AG09319 (cell line): ENCODE measurements at regions not wholly inside any gene's neighbourhood (a gene's known extent, or its start where the extent isn't known, plus 50 kb on each side); places are given as distances from the start of the nearest gene placed in this dataset.

Experiments used
- DNase-seq: peaks from one replicate; pipeline ENCODE4 v3.0.0-alpha.2; 2010; ENCODE audit warnings: low read depth; ENCODE audit errors: extremely low read depth
- CTCF ChIP-seq: IDR thresholded peaks from 2 replicates; pipeline ENCODE4 v1.5.1; 2011; ENCODE audit warnings: low read depth, mild to moderate bottlenecking, inconsistent platforms, low read length, moderate library complexity

DNA sequence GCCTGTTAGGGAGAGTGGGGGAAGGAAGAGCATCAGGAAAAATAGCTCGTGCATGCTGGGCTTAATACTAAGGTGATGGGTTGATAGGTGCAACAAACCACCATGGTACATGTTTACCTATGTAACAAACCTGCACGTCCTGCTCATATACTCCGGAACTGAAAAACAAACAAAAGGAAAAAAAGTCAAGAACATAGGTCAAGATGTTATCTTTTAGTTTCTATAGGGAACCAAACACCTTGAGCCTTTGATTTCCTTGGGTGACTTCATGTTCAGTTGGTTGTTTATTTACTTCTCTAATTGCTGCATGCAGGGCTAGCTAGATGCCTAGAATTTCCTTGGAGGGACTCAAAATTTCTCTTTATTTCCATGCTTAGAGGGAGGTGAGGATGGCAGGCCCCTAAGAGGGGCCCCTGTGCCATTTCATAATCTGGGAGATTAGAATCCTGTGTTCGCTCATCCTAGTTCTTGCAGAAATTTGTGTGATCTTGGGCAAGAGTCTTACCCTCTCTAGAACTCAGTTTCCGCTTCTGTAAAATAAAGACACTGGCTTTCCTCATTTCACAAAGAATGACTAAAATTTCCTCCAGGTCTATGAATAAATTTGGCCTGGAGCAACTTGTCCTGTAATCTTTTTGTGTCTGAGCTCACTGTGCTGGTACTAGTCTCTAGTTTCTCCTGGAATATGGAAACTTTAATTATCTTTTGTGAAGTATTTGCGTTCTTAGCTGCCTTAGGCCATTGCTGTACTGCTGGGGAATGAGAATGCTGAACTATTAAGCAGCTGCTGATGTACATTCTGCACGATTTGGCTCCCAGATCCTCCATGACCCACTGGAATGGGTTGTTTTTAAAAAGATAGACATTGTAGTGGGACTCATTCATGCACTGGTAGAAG is 457.5 kb downstream of the EDEM1 start:
- DNase-seq, result no peak
- TF ChIP-seq CTCF, result no peak

- no peak for DNase-seq
- no peak for TF ChIP-seq CTCF
Measured at GRCh38 chr3:5645692-5646410, 458.3 kb downstream of the EDEM1 start.

DNA sequence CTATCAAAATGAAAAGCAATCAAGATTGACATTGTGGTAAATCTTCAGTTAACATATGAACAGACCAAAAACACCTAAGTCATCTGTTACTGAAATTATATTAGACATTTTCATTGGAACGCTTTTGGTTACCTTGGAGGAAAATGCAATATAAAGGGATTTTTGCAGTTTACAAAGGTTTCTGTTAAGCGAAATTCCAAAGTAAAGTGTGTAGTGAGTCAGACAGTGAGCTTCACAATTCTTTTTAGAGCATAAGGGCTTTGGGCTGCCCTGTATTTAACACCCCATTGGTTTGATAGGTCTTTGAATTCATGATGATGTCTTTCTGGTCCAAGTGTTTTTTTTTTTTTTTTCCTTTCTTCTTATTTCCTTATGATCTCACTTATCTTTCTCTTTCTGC is 462.8 kb downstream of the EDEM1 start:
- no peak for TF ChIP-seq CTCF
- DNase-seq, result no peak

DNA sequence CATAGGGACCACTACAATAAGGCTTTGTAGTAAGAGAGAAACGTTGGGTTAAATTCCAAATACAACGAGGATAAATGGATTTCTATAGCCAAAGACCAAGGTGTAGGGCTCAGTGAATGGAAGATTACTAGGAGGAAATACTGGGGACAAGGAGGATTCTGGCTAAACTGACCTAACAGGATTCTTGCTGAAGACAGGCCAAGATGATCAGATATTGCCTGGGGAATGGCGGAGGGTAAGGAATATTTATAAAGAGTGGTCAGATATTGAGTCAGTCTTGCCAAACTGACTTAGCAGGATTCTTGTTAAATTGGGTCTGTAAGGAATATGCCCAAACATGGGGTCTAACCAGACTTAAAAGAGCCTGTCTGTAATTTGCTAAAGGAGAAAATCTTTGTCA is 463.8 kb downstream of the EDEM1 start:
- no peak for TF ChIP-seq CTCF
- DNase-seq, result no peak

- no peak for DNase-seq
- no peak for TF ChIP-seq CTCF
Measured at GRCh38 chr3:5653426-5654143, 466.1 kb downstream of the EDEM1 start.

DNA sequence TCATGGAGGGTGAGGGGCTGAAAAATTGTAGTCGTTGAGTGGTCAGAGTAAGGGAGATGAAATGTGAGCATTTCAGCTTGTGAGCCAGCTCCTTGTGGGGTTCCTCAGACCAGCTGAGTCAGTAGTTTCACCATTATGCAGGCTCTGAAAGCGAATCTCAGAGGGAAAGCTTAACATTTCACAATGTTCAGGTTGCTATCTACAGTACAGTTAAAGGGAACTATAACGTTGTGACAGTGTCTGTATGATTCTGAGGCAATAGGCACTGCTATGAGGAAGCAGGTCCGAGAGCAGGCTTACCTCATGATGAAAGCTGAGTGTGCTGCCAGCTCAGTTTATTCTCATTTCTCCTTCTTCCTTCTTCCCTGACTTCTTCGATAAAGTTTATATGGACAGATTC is 469.6 kb downstream of the EDEM1 start:
- no peak for TF ChIP-seq CTCF
- DNase-seq, result no peak

GRCh38 chr3:5663601-5664000 is 476.1 kb downstream of the EDEM1 start:
- no peak for TF ChIP-seq CTCF
- DNase-seq, result no peak
